K562 (cell line): ENCODE measurements at regions not wholly inside any gene's neighbourhood (a gene's known extent, or its start where the extent isn't known, plus 50 kb on each side); places are given as distances from the start of the nearest gene placed in this dataset.
A peak's percentile ranks its signal among the peaks of the same experiment; 100 is the strongest.

Experiments used
- ATAC-seq: fragments of 200-7000 bp; cut with Tn5 transposase; 3 replicates; pipeline ENCODE4 v1.9.1; 2020; ENCODE audit warnings: moderate library complexity
- BruUV-seq: library from RNA; stranded (reverse); fragments of 400-500 nt; replicated peaks from 2 replicates; lab custom pipeline; 2021; lab: Mats Ljungman, UMichigan
- CTCF ChIA-PET: fragments of 300-600 bp; formaldehyde crosslinking; extraction: SDS; loops from one replicate; lab custom pipeline; 2021; ENCODE audit warnings: low intra/inter-chr PET ratio; lab: Yijun Ruan, JAX
- POLR2A ChIA-PET: fragments of 300-600, 350-650 bp; sonication (Branson Sonifier 250); formaldehyde crosslinking; extraction: SDS; loops from one replicate; lab custom pipeline; 2021; ENCODE audit warnings: antibody characterized with exemption, inconsistent platforms; lab: Yijun Ruan, JAX
- DNase-seq, 4 experiments: peaks; one replicate each; pipeline versions ENCODE4 v3.0.0 to v3.0.0-alpha.2; 2011 to 2018; ENCODE audit warnings: low spot score in 3 of 4, mixed read lengths in 3 of 4; ENCODE audit errors: extremely low read depth in 1 of 4
- FAIRE-seq: peaks from 2 replicates; lab custom pipeline; 2011; peaks lifted over from hg19 to GRCh38; lab: Jason Lieb, UNC
- H2AFZ ChIP-seq: 2 replicates; pipeline ENCODE4 v1.6.0; 2011; ENCODE audit warnings: low read depth, low read length, control low read depth, inconsistent platforms
- H3K27ac ChIP-seq: fragments of 200-600 bp; 3 replicates; pipeline ENCODE4 v1.8.0; 2011; ENCODE audit warnings: low read depth, mild to moderate bottlenecking, control low read depth, inconsistent platforms, low read length, moderate library complexity, mixed read lengths; ENCODE audit errors: extremely low read depth
- H3K27me3 ChIP-seq, 2 experiments: fragments of 300-600 bp in 1 of 2; 2 replicates in 1 of 2; 3 replicates in 1 of 2; pipeline versions ENCODE4 v1.6.0 to v1.8.0; 2011; ENCODE audit warnings: inconsistent platforms in 2 of 2, low read length in 2 of 2, mild to moderate bottlenecking in 1 of 2, mixed read lengths in 1 of 2, moderate library complexity in 1 of 2; ENCODE audit not compliant: control insufficient read depth in 2 of 2, insufficient read depth in 2 of 2
- H3K36me3 ChIP-seq: fragments of 300-600 bp; 3 replicates; pipeline ENCODE4 v1.8.0; 2011; ENCODE audit warnings: mild to moderate bottlenecking, low read length, inconsistent platforms; ENCODE audit not compliant: control insufficient read depth, insufficient read depth
- H3K4me1 ChIP-seq, 2 experiments: fragments of 200-600 bp in 1 of 2; replicated peaks in 1 of 2; 2 replicates in 1 of 2; 3 replicates in 1 of 2; pipeline versions ENCODE4 v1.5.1 to v1.8.0; 2011; ENCODE audit warnings: inconsistent platforms in 2 of 2, low read length in 2 of 2, mild to moderate bottlenecking in 1 of 2, mixed read lengths in 1 of 2, moderate library complexity in 1 of 2; ENCODE audit not compliant: control insufficient read depth in 2 of 2, insufficient read depth in 2 of 2
- H3K4me2 ChIP-seq: 2 replicates; pipeline ENCODE4 v1.6.1; 2011; ENCODE audit warnings: low read length, control low read depth, inconsistent platforms, mixed read lengths; ENCODE audit not compliant: insufficient read depth
- H3K4me3 ChIP-seq: fragments of 200-600 bp; sonication (generic), shearing (Covaris generic); 2 replicates; pipeline ENCODE4 v1.5.1; 2016; ENCODE audit warnings: control low read depth, inconsistent platforms
- H3K79me2 ChIP-seq: fragments of 200-600 bp; 3 replicates; pipeline ENCODE4 v1.8.0; 2011; ENCODE audit warnings: low read length, inconsistent platforms; ENCODE audit not compliant: control insufficient read depth, insufficient read depth
- H3K9ac ChIP-seq, 2 experiments: 2 replicates each; pipeline versions ENCODE4 v1.6.0 to v1.6.1; 2011; ENCODE audit warnings: low read depth in 2 of 2, low read length in 2 of 2, control low read depth in 1 of 2, inconsistent platforms in 1 of 2, mild to moderate bottlenecking in 1 of 2, mixed read lengths in 1 of 2; ENCODE audit not compliant: insufficient read depth in 1 of 2
- H3K9me1 ChIP-seq: one replicate; pipeline ENCODE4 v1.6.0; 2011; ENCODE audit warnings: inconsistent platforms, mild to moderate bottlenecking, low read length, moderate library complexity; ENCODE audit not compliant: control insufficient read depth, insufficient read depth
- H3K9me3 ChIP-seq: replicated peaks from 2 replicates; pipeline ENCODE4 v1.5.1; 2011; ENCODE audit warnings: low read depth, low read length, inconsistent platforms; ENCODE audit not compliant: control insufficient read depth, insufficient read depth
- H4K20me1 ChIP-seq: replicated peaks from 2 replicates; pipeline ENCODE4 v1.6.1; 2011; ENCODE audit warnings: low read length, inconsistent platforms, mixed read lengths; ENCODE audit not compliant: control insufficient read depth, insufficient read depth
- ARID1B ChIP-seq: fragments of 450-650 bp; IDR thresholded peaks from 2 replicates; pipeline ENCODE4 v1.6.1; 2016; ENCODE audit warnings: antibody characterized with exemption, mild to moderate bottlenecking, inconsistent platforms
- ARID3A ChIP-seq: IDR thresholded peaks from 2 replicates; pipeline ENCODE4 v1.6.1; 2012; ENCODE audit warnings: low read depth, low read length, improper control_type of control experiment, borderline replicate concordance
- CBFA2T3 ChIP-seq: fragments of 450-650 bp; IDR thresholded peaks from 2 replicates; pipeline ENCODE4 v1.6.1; 2017
- DPF2 ChIP-seq: fragments of 450-650 bp; IDR thresholded peaks from 2 replicates; pipeline ENCODE4 v1.6.1; 2016
- FOS ChIP-seq: IDR thresholded peaks from 3 replicates; pipeline ENCODE4 v1.6.1; 2011; ENCODE audit not compliant: insufficient read length; ENCODE audit errors: extremely low read depth
- HES1 ChIP-seq: fragments of 450-650 bp; IDR thresholded peaks from 2 replicates; pipeline ENCODE4 v1.6.1; 2016; ENCODE audit warnings: low read depth, mild to moderate bottlenecking, moderate library complexity
- HMGN3 ChIP-seq: IDR thresholded peaks from 2 replicates; pipeline ENCODE4 v1.6.1; 2011; ENCODE audit warnings: borderline replicate concordance, low read depth, mild to moderate bottlenecking, mixed read lengths, low read length; ENCODE audit not compliant: insufficient read length; ENCODE audit errors: extremely low read depth
- JUND ChIP-seq, 2 experiments: IDR thresholded peaks; 2 replicates in 1 of 2; 3 replicates in 1 of 2; pipeline ENCODE4 v1.6.1; 2011; ENCODE audit warnings: borderline replicate concordance in 2 of 2, low read depth in 2 of 2, low read length in 2 of 2, improper control_type of control experiment in 1 of 2, missing biosample characterization in 1 of 2, missing genetic modification characterization in 1 of 2, missing genetic modification reagents in 1 of 2
- KDM1A ChIP-seq, 2 experiments: fragments of 450-650 bp; IDR thresholded peaks; 2 replicates each; pipeline ENCODE4 v1.6.1; 2016; ENCODE audit warnings: mild to moderate bottlenecking in 2 of 2
- NEUROD1 ChIP-seq: fragments of 150-350 bp; IDR thresholded peaks from 2 replicates; pipeline ENCODE4 v1.6.1; 2014; ENCODE audit warnings: borderline replicate concordance, low read length, low read depth; ENCODE audit not compliant: partially characterized antibody
- RBM25 ChIP-seq: fragments of 200-400 bp; formaldehyde crosslinking; IDR thresholded peaks from 2 replicates; pipeline ENCODE4 v1.6.1; 2018; ENCODE audit warnings: low read length, low read depth, moderate library complexity; ENCODE audit not compliant: severe bottlenecking
- RCOR1 ChIP-seq, 2 experiments: IDR thresholded peaks; 2 replicates each; pipeline ENCODE4 v1.6.1; 2012; ENCODE audit warnings: low read depth in 2 of 2, low read length in 2 of 2, borderline replicate concordance in 1 of 2, improper control_type of control experiment in 1 of 2
- SMARCE1 ChIP-seq: fragments of 450-650 bp; IDR thresholded peaks from 2 replicates; pipeline ENCODE4 v1.7.1; 2016; ENCODE audit warnings: mild to moderate bottlenecking
- SPI1 ChIP-seq: IDR thresholded peaks from 2 replicates; pipeline ENCODE4 v1.6.1; 2011; ENCODE audit warnings: low read depth, low read length, control low read depth, borderline replicate concordance
- SRSF1 ChIP-seq: fragments of 200-400 bp; formaldehyde crosslinking; IDR thresholded peaks from 2 replicates; pipeline ENCODE4 v1.6.1; 2017; ENCODE audit warnings: mild to moderate bottlenecking, low read depth, low read length, moderate library complexity
- TCF3 ChIP-seq: sonication (generic); formaldehyde crosslinking; IDR thresholded peaks from 2 replicates; pipeline ENCODE4 v1.4.0; 2020; ENCODE audit warnings: mild to moderate bottlenecking, missing genetic modification reagents
- ZNF766 ChIP-seq: fragments of 200-800 bp; sonication (Bioruptor generic); conservative IDR thresholded peaks from 2 replicates; pipeline ENCODE4 v1.6.1; 2016; ENCODE audit warnings: missing genetic modification characterization, missing compliant biosample characterization
- WGBS: fragments of 100-300 bp; shearing (Covaris generic); methylation state at CpG from one replicate; pipeline ENCODE4 v1.1.6; 2016; ENCODE audit warnings: low coverage, mixed read lengths; ENCODE audit not compliant: insufficient coverage; ENCODE audit errors: missing lambda C conversion rate; 5-methylcytosine and 5-hydroxymethylcytosine counted together
- in situ Hi-C: fragments of 300-500 bp; cut with MboI; formaldehyde crosslinking; loops from 4 replicates; pipeline ENCODE4 v1.15.0; 2018; ENCODE audit warnings: inconsistent platforms, mixed read lengths
- intact Hi-C: fragments of 100-400 bp; cut with micrococcal nuclease; formaldehyde crosslinking; loops from 2 replicates; pipeline ENCODE4 v1.14.2; 2022

GRCh38 chr6:14775528-14775927 is 470.3 kb upstream of the JARID2 start (continued):
- TF ChIP-seq RBM25, result no peak
- TF ChIP-seq, all 486 proteins: peak for 3

GRCh38 chr6:14776307-14776706 is 469.6 kb upstream of the JARID2 start:
- Histone ChIP-seq H2AFZ (peak overlapping the region; percentile 29; the same call in 1 of the 2 replicates), H3K27ac (peak overlapping the region; percentile 31; the same call in 1 of the 3 replicates), H3K27me3 (no peaks in the 10 kb centered on the region), H3K4me2 (peak overlapping the region; percentile 59), H3K4me3 (no peak overlapping the region), H3K9ac (no peak overlapping the region; a peak in 1 of 4 replicates), H3K79me2 (no peaks in the 10 kb centered on the region), H3K4me1 (peaks cover 7 to 30% of the 10 kb centered on the region in 2 experiments; a peak in 4 of 5 replicates), H3K36me3 (no peaks in the 10 kb centered on the region), H3K9me1 (no peaks in the 10 kb centered on the region), H4K20me1 (no peaks in the 10 kb centered on the region), H3K9me3 (no peaks in the 10 kb centered on the region)
- in situ Hi-C loops, result no loop called here
- intact Hi-C loops, result no loop called here
- ChIA-PET CTCF (no interaction called here), POLR2A (interaction anchor here (0.7 to 1.0 kb wide), 3 partner anchors 59 to 242 kb away, joined by 3 to 4 read pairs (median 3); no protein-coding TSS in a partner anchor)
- no peak for ATAC-seq
- no peak for DNase-seq
- BruUV-seq, result no TSS peak
- FAIRE-seq, result no peak
- 19% methylated on average over 3 of the region's 3 CpGs for WGBS
- no peak for TF ChIP-seq SRSF1
- TF ChIP-seq HES1, result no peak
- TF ChIP-seq HMGN3, result no peak
- TF ChIP-seq SMARCE1, result peak; percentile 39; the same call in 1 of the 2 replicates
- no peak for TF ChIP-seq FOS
- peak; percentile 11 for TF ChIP-seq NEUROD1
- peak in 1 of 2 experiments; percentile 31; a peak in 1 of 4 replicates for TF ChIP-seq KDM1A (IDR thresholded peaks at IDR 0.05)
- 0 out of 4 replicates have a peak, but pooled peaks of 1 of the 2 experiments have one; percentile 55 for TF ChIP-seq RCOR1 (IDR thresholded peaks at IDR 0.05; ENCODE audit: borderline replicate concordance in 1 of 2, low read depth in 2 of 2, low read length in 2 of 2)
- 0 out of 2 replicates have a peak, but pooled peaks have one; percentile 11 for TF ChIP-seq DPF2
- TF ChIP-seq TCF3, result peak; percentile 27; the same call in 1 of the 2 replicates
- TF ChIP-seq ARID3A, result 0 out of 2 replicates have a peak, but pooled peaks have one; percentile 12
- TF ChIP-seq ARID1B, result peak; percentile 17; the same call in 1 of the 2 replicates
- TF ChIP-seq JUND (IDR thresholded peaks at IDR 0.05; ENCODE audit: borderline replicate concordance, low read depth, low read length), result peak; percentile 69; the same call in 1 of the 2 replicates
- TF ChIP-seq JUND (tag; IDR thresholded peaks at IDR 0.05; ENCODE audit: borderline replicate concordance, low read depth, low read length), result peak; percentile 55; the same call in 1 of the 3 replicates
- peak; percentile 53; the same call in 1 of the 2 replicates for TF ChIP-seq SPI1
- peak; percentile 41; the same call in 1 of the 2 replicates for TF ChIP-seq CBFA2T3
- TF ChIP-seq ZNF766 (CRISPR knock-in tag), result peak; percentile 71; the same call in 1 of the 2 replicates
